ENCODE measurements at regions not wholly inside any gene's neighbourhood (a gene's known extent, or its start where the extent isn't known, plus 50 kb on each side); places are given as distances from the start of the nearest gene placed in this dataset.
A peak's percentile ranks its signal among the peaks of the same experiment; 100 is the strongest.

- no peak for DNase-seq
Measured at GRCh38 chr10:110399106-110399964, 94.6 kb upstream of the SMNDC1 start.

GRCh38 chr10:110399965-110400933, 95.5 kb upstream of the SMNDC1 start:
- no peak for DNase-seq

- DNase-seq = no peak
Measured at GRCh38 chr10:110401401-110402076, 96.2 kb upstream of the DUSP5 start.

GRCh38 chr10:110402077-110402416, 95.7 kb upstream of the DUSP5 start:
- no peak for DNase-seq

- no peak for DNase-seq
Measured at GRCh38 chr10:110403593-110403992, 94.1 kb upstream of the DUSP5 start.

- no peak for DNase-seq
Measured at GRCh38 chr10:110404413-110404812, 93.3 kb upstream of the DUSP5 start.

GRCh38 chr10:110404825-110405224, 92.9 kb upstream of the DUSP5 start:
- DNase-seq = no peak

GRCh38 chr10:110405380-110405779, 92.3 kb upstream of the DUSP5 start:
- DNase-seq = no peak

GRCh38 chr10:110407301-110408170, 90.2 kb upstream of the DUSP5 start:
- no peak for DNase-seq

GRCh38 chr10:110408203-110408871, 89.4 kb upstream of the DUSP5 start:
- DNase-seq = no peak

GRCh38 chr10:110408943-110409342, 88.8 kb upstream of the DUSP5 start:
- DNase-seq = no peak

- no peak for DNase-seq
Measured at GRCh38 chr10:110409488-110409887, 88.2 kb upstream of the DUSP5 start.

GRCh38 chr10:110409926-110410325, 87.8 kb upstream of the DUSP5 start:
- DNase-seq = no peak

GRCh38 chr10:110410329-110411046, 87.2 kb upstream of the DUSP5 start:
- DNase-seq = no peak

- no peak for DNase-seq
Measured at GRCh38 chr10:110411047-110411410, 86.7 kb upstream of the DUSP5 start.

- no peak for DNase-seq
Measured at GRCh38 chr10:110413049-110413783, 84.5 kb upstream of the DUSP5 start.

- no peak for DNase-seq
Measured at GRCh38 chr10:110413903-110414547, 83.7 kb upstream of the DUSP5 start.

GRCh38 chr10:110414548-110415309, 83.0 kb upstream of the DUSP5 start:
- DNase-seq = peak; percentile 68 to 75

- DNase-seq = no peak
Measured at GRCh38 chr10:110415809-110416208, 81.9 kb upstream of the DUSP5 start.

All from stimulated activated CD4-positive, alpha-beta T cell treated with anti-CD3 and anti-CD28 coated beads, Interleukin-2, amount 100 ng/mL, for 48 hours (primary cell).